HCT116 (cell line): ENCODE measurements at regions not wholly inside any gene's neighbourhood (a gene's known extent, or its start where the extent isn't known, plus 50 kb on each side); places are given as distances from the start of the nearest gene placed in this dataset.

Experiments
- ATAC-seq: fragments of 200-7000 bp; cut with Tn5 transposase; 2 replicates; pipeline ENCODE4 v1.9.1; 2020; ENCODE audit warnings: mild to moderate bottlenecking, moderate library complexity
- BruUV-seq: library from RNA; stranded (reverse); fragments of 400-500 nt; replicated peaks from 2 replicates; lab custom pipeline; 2021; lab: Mats Ljungman, UMichigan
- CTCF ChIA-PET: fragments of 300-600 bp; sonication (Branson Sonifier 250); formaldehyde crosslinking; loops from one replicate; lab custom pipeline; 2021; ENCODE audit warnings: antibody characterized with exemption; lab: Charles Lee
- POLR2A ChIA-PET: fragments of 300-600, 350-600 bp; sonication (Branson Sonifier 250); formaldehyde crosslinking; loops from one replicate; lab custom pipeline; 2021; ENCODE audit warnings: antibody characterized with exemption; lab: Charles Lee
- RAD21 ChIA-PET, 2 experiments: fragments of 300-600 bp; sonication (Branson Sonifier 250); formaldehyde crosslinking; loops; one replicate each; lab custom pipeline; 2023; ENCODE audit warnings: low total read pairs in 2 of 2; ENCODE audit not compliant: uncharacterized antibody in 2 of 2, unreplicated experiment in 2 of 2, low non-redundant PET in 1 of 2; lab: Charles Lee
- DNase-seq: peaks from one replicate; pipeline ENCODE4 v3.0.0-alpha.2; 2010; ENCODE audit warnings: low read depth, low spot score
- H2AFZ ChIP-seq: fragments of 200-600 bp; shearing (Covaris generic), sonication (generic); 2 replicates; pipeline ENCODE4 v1.6.1; 2017; ENCODE audit warnings: low read depth, mixed run types, mixed read lengths, antibody characterized with exemption, low read length; ENCODE audit not compliant: poor library complexity, severe bottlenecking
- H3K27ac ChIP-seq: 2 replicates; pipeline ENCODE4 v1.5.1; 2012; ENCODE audit warnings: low read depth, low read length
- H3K27me3 ChIP-seq: fragments of 200-600 bp; sonication (generic); 2 replicates; pipeline ENCODE4 v1.6.1; 2016; ENCODE audit warnings: mixed run types, low read length, mixed read lengths; ENCODE audit not compliant: insufficient read depth
- H3K36me3 ChIP-seq, 2 experiments: fragments of 200-500 bp in 1 of 2; fragments of 200-600 bp in 1 of 2; sonication (Bioruptor generic) in 1 of 2; sonication (generic) in 1 of 2; 2 replicates each; pipeline versions ENCODE4 v1.5.1 to v1.6.1; 2014 to 2016; ENCODE audit warnings: low read length in 2 of 2, inconsistent platforms in 1 of 2, mixed read lengths in 1 of 2, mixed run types in 1 of 2; ENCODE audit not compliant: insufficient read depth in 2 of 2, control insufficient read depth in 1 of 2
- H3K4me1 ChIP-seq, 2 experiments: fragments of 200-600 bp in 1 of 2; sonication (generic) in 1 of 2; 2 replicates each; pipeline versions ENCODE4 v1.5.1 to v1.6.1; 2012 to 2017; ENCODE audit warnings: low read length in 2 of 2, inconsistent platforms in 1 of 2, mild to moderate bottlenecking in 1 of 2, mixed read lengths in 1 of 2, mixed run types in 1 of 2, moderate library complexity in 1 of 2; ENCODE audit not compliant: insufficient read depth in 2 of 2, control insufficient read depth in 1 of 2
- H3K4me2 ChIP-seq: fragments of 200-600 bp; sonication (generic); 2 replicates; pipeline ENCODE4 v1.6.1; 2017; ENCODE audit warnings: mixed run types, low read length, mixed read lengths
- H3K4me3 ChIP-seq, 2 experiments: fragments of 200-600 bp in 1 of 2; sonication (generic) in 1 of 2; replicated peaks in 1 of 2; 2 replicates each; pipeline ENCODE4 v1.5.1; 2011 to 2016; ENCODE audit warnings: low read length in 2 of 2, control low read depth in 1 of 2, low read depth in 1 of 2, mild to moderate bottlenecking in 1 of 2, mixed read lengths in 1 of 2, mixed run types in 1 of 2
- H3K79me2 ChIP-seq: fragments of 200-600 bp; sonication (generic); 2 replicates; pipeline ENCODE4 v1.6.1; 2017; ENCODE audit warnings: mild to moderate bottlenecking, mixed run types, low read length, moderate library complexity, mixed read lengths; ENCODE audit not compliant: insufficient read depth
- H3K9ac ChIP-seq: fragments of 200-600 bp; sonication (generic); 2 replicates; pipeline ENCODE4 v1.6.1; 2016; ENCODE audit warnings: low read length, mixed read lengths
- H3K9me2 ChIP-seq: fragments of 200-600 bp; sonication (generic), shearing (Covaris generic); 2 replicates; pipeline ENCODE4 v1.6.1; 2017; ENCODE audit warnings: mixed run types, mild to moderate bottlenecking, moderate library complexity; ENCODE audit not compliant: insufficient read depth
- H3K9me3 ChIP-seq, 2 experiments: fragments of 200-500 bp in 1 of 2; fragments of 200-600 bp in 1 of 2; sonication (Bioruptor generic) in 1 of 2; sonication (generic) in 1 of 2; 2 replicates each; pipeline ENCODE4 v1.6.1; 2014 to 2017; ENCODE audit warnings: low read length in 2 of 2, mixed read lengths in 2 of 2, inconsistent platforms in 1 of 2, low read depth in 1 of 2, mild to moderate bottlenecking in 1 of 2, mixed run types in 1 of 2, moderate library complexity in 1 of 2; ENCODE audit not compliant: control insufficient read depth in 1 of 2, insufficient read depth in 1 of 2
- H4K20me1 ChIP-seq: fragments of 200-600 bp; sonication (generic), shearing (Covaris generic); 2 replicates; pipeline ENCODE4 v1.6.1; 2017; ENCODE audit warnings: mixed run types, mild to moderate bottlenecking, moderate library complexity; ENCODE audit not compliant: insufficient read depth
- CBX3 ChIP-seq: IDR thresholded peaks from 2 replicates; pipeline ENCODE4 v1.6.1; 2012; ENCODE audit warnings: low read depth
- CTCF ChIP-seq, 3 experiments: fragments of 200-600 bp in 1 of 3; sonication (generic) in 1 of 3; IDR thresholded peaks in 2 of 3; conservative IDR thresholded peaks in 1 of 3; 2 replicates each; pipeline ENCODE4 v1.5.1; 2012 to 2017; ENCODE audit warnings: low read depth in 2 of 3, low read length in 2 of 3, antibody characterized with exemption in 1 of 3, borderline replicate concordance in 1 of 3, control low read depth in 1 of 3, mild to moderate bottlenecking in 1 of 3, mixed read lengths in 1 of 3, mixed run types in 1 of 3, moderate library complexity in 1 of 3; ENCODE audit not compliant: insufficient read depth in 1 of 3
- EGR1 ChIP-seq: IDR thresholded peaks from 2 replicates; pipeline ENCODE4 v1.6.1; 2012; ENCODE audit warnings: low read depth
- ELF1 ChIP-seq: IDR thresholded peaks from 2 replicates; pipeline ENCODE4 v1.6.1; 2012; ENCODE audit warnings: low read depth, borderline replicate concordance
- FOSL1 ChIP-seq: IDR thresholded peaks from 2 replicates; pipeline ENCODE4 v1.6.1; 2012; ENCODE audit warnings: low read depth
- MAX ChIP-seq: IDR thresholded peaks from 2 replicates; pipeline ENCODE4 v1.6.1; 2012
- POLR2A ChIP-seq: IDR thresholded peaks from 2 replicates; pipeline ENCODE4 v1.7.0; 2011; ENCODE audit warnings: borderline replicate concordance; ENCODE audit not compliant: insufficient read depth, insufficient read length; ENCODE audit errors: extremely low read depth
- POLR2AphosphoS5 ChIP-seq: IDR thresholded peaks from 2 replicates; pipeline ENCODE4 v1.6.1; 2011; ENCODE audit warnings: mild to moderate bottlenecking, low read depth, low read length, moderate library complexity
- SIN3A ChIP-seq: IDR thresholded peaks from 2 replicates; pipeline ENCODE4 v1.6.1; 2012; ENCODE audit warnings: low read depth
- YY1 ChIP-seq: IDR thresholded peaks from 2 replicates; pipeline ENCODE4 v1.6.1; 2011; ENCODE audit warnings: low read length, low read depth, moderate library complexity, mild to moderate bottlenecking; ENCODE audit not compliant: insufficient replicate concordance; ENCODE audit errors: extremely low read depth
- ZBTB33 ChIP-seq: IDR thresholded peaks from 2 replicates; pipeline ENCODE4 v1.6.1; 2011; ENCODE audit warnings: mild to moderate bottlenecking, low read length, moderate library complexity; ENCODE audit not compliant: insufficient replicate concordance; ENCODE audit errors: extremely low read depth
- intact Hi-C: fragments of 100-400 bp; cut with micrococcal nuclease; formaldehyde crosslinking; loops from 2 replicates; pipeline ENCODE4 v1.10.0; 2022
- TF ChIP-seq, protein P1 (sequence below): IDR thresholded peaks from 2 replicates; pipeline ENCODE4 v1.6.1; 2012

DNA sequence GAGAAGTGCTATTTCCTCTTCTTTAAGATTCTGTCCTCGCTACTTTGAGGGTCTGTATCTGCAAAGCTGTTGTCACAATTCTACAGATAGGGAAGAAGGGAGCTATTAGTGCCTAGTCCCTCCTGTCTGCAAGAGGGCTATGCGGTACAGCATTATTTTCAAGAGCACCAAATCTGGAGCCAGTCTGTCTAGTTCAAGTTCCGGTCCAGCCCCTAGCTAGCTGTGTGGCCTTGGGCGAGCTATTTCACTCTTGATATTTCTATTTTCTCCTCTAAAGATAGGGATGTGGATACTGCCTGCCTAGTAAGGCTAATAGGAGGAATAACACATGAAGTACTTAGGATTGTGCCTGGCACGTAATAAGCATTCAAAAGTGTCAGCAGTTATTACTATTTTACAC is 272.4 kb downstream of the KCNE4 start:
- no peak for TF ChIP-seq YY1
- no peak for TF ChIP-seq MAX
- TF ChIP-seq, protein P1, sequence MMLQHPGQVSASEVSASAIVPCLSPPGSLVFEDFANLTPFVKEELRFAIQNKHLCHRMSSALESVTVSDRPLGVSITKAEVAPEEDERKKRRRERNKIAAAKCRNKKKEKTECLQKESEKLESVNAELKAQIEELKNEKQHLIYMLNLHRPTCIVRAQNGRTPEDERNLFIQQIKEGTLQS: no peak
- TF ChIP-seq ELF1: no peak
- no peak for TF ChIP-seq EGR1
- no peak for DNase-seq
- H3K9me2 ChIP-seq: no peaks in the 10 kb centered on the region
- H4K20me1 ChIP-seq: no peaks in the 10 kb centered on the region
- no peak overlapping the region for H3K4me3 ChIP-seq
- H3K4me2 ChIP-seq: no peak overlapping the region
- no TSS peak for BruUV-seq
- peaks cover 0 to 3% of the 10 kb centered on the region in 2 experiments; a peak in 1 of 4 replicates for H3K4me1 ChIP-seq
- no peak overlapping the region for H3K27ac ChIP-seq
- H3K79me2 ChIP-seq: no peaks in the 10 kb centered on the region
- CTCF ChIA-PET: no interaction called here
- no peak overlapping the region for H2AFZ ChIP-seq
- no peaks in the 10 kb centered on the region for H3K9me3 ChIP-seq
- POLR2A ChIA-PET: interaction anchor here (0.8 kb wide), 1 partner anchor 9 kb away, joined by 3 read pairs; no protein-coding TSS in a partner anchor
- RAD21 ChIA-PET: interaction anchor here in 1 of 2 experiments (0.6 kb wide), 1 partner anchor 247 kb away, joined by 3 read pairs; no protein-coding TSS in a partner anchor
- no peaks in the 10 kb centered on the region for H3K27me3 ChIP-seq
- no peak for ATAC-seq
- intact Hi-C loops: no loop called here
- no peaks in the 10 kb centered on the region for H3K36me3 ChIP-seq
- no peak overlapping the region for H3K9ac ChIP-seq

GRCh38 chr2:223328578-223328977 is 273.6 kb downstream of the SCG2 start:
- no peaks in the 10 kb centered on the region for H3K9me2 ChIP-seq
- no TSS peak for BruUV-seq
- POLR2A ChIA-PET: interaction anchor here (0.7 kb wide), 1 partner anchor 29 kb away, joined by 3 read pairs; no protein-coding TSS in a partner anchor
- H3K4me2 ChIP-seq: no peak overlapping the region
- ATAC-seq (no peak), DNase-seq (no peak)
- no peaks in the 10 kb centered on the region for H3K4me1 ChIP-seq
- CTCF ChIA-PET: no interaction called here
- intact Hi-C loops: no loop called here
- H3K27ac ChIP-seq: no peak overlapping the region
- no peaks in the 10 kb centered on the region for H3K27me3 ChIP-seq
- H4K20me1 ChIP-seq: no peaks in the 10 kb centered on the region
- H3K79me2 ChIP-seq: no peaks in the 10 kb centered on the region
- H3K9me3 ChIP-seq: no peaks in the 10 kb centered on the region
- no peak overlapping the region for H3K9ac ChIP-seq
- no peaks in the 10 kb centered on the region for H3K36me3 ChIP-seq
- no peak overlapping the region for H2AFZ ChIP-seq
- RAD21 ChIA-PET: no interaction called here
- no peak overlapping the region for H3K4me3 ChIP-seq
- TF ChIP-seq CTCF (IDR thresholded peaks at IDR 0.05 in 2 of 3, conservative IDR thresholded peaks at IDR 0.05 in 1 of 3; ENCODE audit: borderline replicate concordance in 1 of 3, insufficient read depth in 1 of 3, low read depth in 2 of 3, low read length in 2 of 3): no peak
- no peak for TF ChIP-seq FOSL1
- no peak for TF ChIP-seq CBX3
- TF ChIP-seq POLR2AphosphoS5: no peak
- TF ChIP-seq POLR2A: no peak
- no peak for TF ChIP-seq SIN3A
- no peak for TF ChIP-seq ZBTB33
